HEK293T (cell line): ENCODE measurements at regions not wholly inside any gene's neighbourhood (a gene's known extent, or its start where the extent isn't known, plus 50 kb on each side); places are given as distances from the start of the nearest gene placed in this dataset.

Source experiments
- ARNT ChIP-seq: fragments of 450-650 bp; IDR thresholded peaks from 2 replicates; pipeline ENCODE4 v1.6.1; 2017; ENCODE audit warnings: mild to moderate bottlenecking
- BHLHE40 ChIP-seq: fragments of 450-650 bp; IDR thresholded peaks from 2 replicates; pipeline ENCODE4 v1.6.1; 2016; ENCODE audit warnings: mild to moderate bottlenecking, moderate library complexity, borderline replicate concordance
- ELF4 ChIP-seq: fragments of 450-650 bp; IDR thresholded peaks from 2 replicates; pipeline ENCODE4 v1.6.1; 2017; ENCODE audit warnings: antibody characterized with exemption
- FOXM1 ChIP-seq: fragments of 450-650 bp; IDR thresholded peaks from 2 replicates; pipeline ENCODE4 v1.6.1; 2017; ENCODE audit warnings: mild to moderate bottlenecking, borderline replicate concordance
- LEF1 ChIP-seq: fragments of 450-650 bp; IDR thresholded peaks from 2 replicates; pipeline ENCODE4 v1.6.1; 2017; ENCODE audit warnings: mild to moderate bottlenecking, borderline replicate concordance
- SP1 ChIP-seq: fragments of 450-650 bp; IDR thresholded peaks from 2 replicates; pipeline ENCODE4 v1.6.1; 2017
- SUZ12 ChIP-seq: fragments of 450-650 bp; IDR thresholded peaks from 2 replicates; pipeline ENCODE4 v1.6.1; 2016; ENCODE audit warnings: mild to moderate bottlenecking
- TARDBP ChIP-seq: fragments of 450-650 bp; IDR thresholded peaks from 2 replicates; pipeline ENCODE4 v1.6.1; 2016
- ZNF384 ChIP-seq: fragments of 450-650 bp; IDR thresholded peaks from 2 replicates; pipeline ENCODE4 v1.6.1; 2016
- TF ChIP-seq, protein P1 (sequence below): fragments of 450-650 bp; IDR thresholded peaks from 2 replicates; pipeline ENCODE4 v1.6.1; 2016

- no peak for TF ChIP-seq SUZ12
- TF ChIP-seq ARNT: no peak
- TF ChIP-seq FOXM1: no peak
- no peak for TF ChIP-seq SP1
- TF ChIP-seq, protein P1, sequence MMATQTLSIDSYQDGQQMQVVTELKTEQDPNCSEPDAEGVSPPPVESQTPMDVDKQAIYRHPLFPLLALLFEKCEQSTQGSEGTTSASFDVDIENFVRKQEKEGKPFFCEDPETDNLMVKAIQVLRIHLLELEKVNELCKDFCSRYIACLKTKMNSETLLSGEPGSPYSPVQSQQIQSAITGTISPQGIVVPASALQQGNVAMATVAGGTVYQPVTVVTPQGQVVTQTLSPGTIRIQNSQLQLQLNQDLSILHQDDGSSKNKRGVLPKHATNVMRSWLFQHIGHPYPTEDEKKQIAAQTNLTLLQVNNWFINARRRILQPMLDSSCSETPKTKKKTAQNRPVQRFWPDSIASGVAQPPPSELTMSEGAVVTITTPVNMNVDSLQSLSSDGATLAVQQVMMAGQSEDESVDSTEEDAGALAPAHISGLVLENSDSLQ: no peak
- TF ChIP-seq BHLHE40: no peak
- no peak for TF ChIP-seq ELF4
- TF ChIP-seq TARDBP: no peak
- TF ChIP-seq ZNF384: no peak
- TF ChIP-seq LEF1: no peak
These were observed 303.7 kb upstream of the HS6ST1 start for GRCh38 chr2:128622371-128622770.
